IMR-90 (cell line): ENCODE measurements at regions not wholly inside any gene's neighbourhood (a gene's known extent, or its start where the extent isn't known, plus 50 kb on each side); places are given as distances from the start of the nearest gene placed in this dataset.

Source experiments
- ATAC-seq: fragments of 200-7000 bp; cut with Tn5 transposase; 2 replicates; pipeline ENCODE4 v1.9.1; 2020; ENCODE audit warnings: low read depth, mild to moderate bottlenecking, moderate library complexity
- BruUV-seq: library from RNA; stranded (reverse); fragments of 400-500 nt; replicated peaks from 2 replicates; lab custom pipeline; 2021; lab: Mats Ljungman, UMichigan
- CTCF ChIA-PET: fragments of 300-600 bp; formaldehyde crosslinking; extraction: SDS; loops from one replicate; lab custom pipeline; 2021; ENCODE audit warnings: antibody characterized with exemption; lab: Yijun Ruan, JAX
- POLR2A ChIA-PET: fragments of 300-600 bp; sonication (Branson Sonifier 250); formaldehyde crosslinking; loops from one replicate; lab custom pipeline; 2022; ENCODE audit warnings: antibody characterized with exemption; ENCODE audit not compliant: unreplicated experiment; lab: Charles Lee
- DNase-seq: peaks from one replicate; pipeline ENCODE4 v3.0.0; 2013
- H2AFZ ChIP-seq: replicated peaks from 2 replicates; pipeline ENCODE3; 2013; ENCODE audit warnings: low read length, mild to moderate bottlenecking; ENCODE audit not compliant: poor library complexity
- H2AK5ac ChIP-seq: 2 replicates; pipeline ENCODE4 v1.6.1; 2013; ENCODE audit warnings: low read depth, low read length, inconsistent platforms
- H2AK9ac ChIP-seq: replicated peaks from 2 replicates; pipeline ENCODE3; 2013; ENCODE audit warnings: mild to moderate bottlenecking, low read depth, low read length, moderate library complexity; ENCODE audit not compliant: poor library complexity
- H2BK120ac ChIP-seq: 2 replicates; pipeline ENCODE4 v1.6.1; 2013; ENCODE audit warnings: low read depth, low read length, inconsistent platforms
- H2BK15ac ChIP-seq: 3 replicates; pipeline ENCODE4 v1.6.1; 2013; ENCODE audit warnings: low read depth, low read length, inconsistent platforms
- H2BK20ac ChIP-seq: 2 replicates; pipeline ENCODE4 v1.6.1; 2013; ENCODE audit warnings: low read depth, mild to moderate bottlenecking, inconsistent platforms, low read length, moderate library complexity
- H2BK5ac ChIP-seq: 2 replicates; pipeline ENCODE4 v1.6.1; 2013; ENCODE audit warnings: mild to moderate bottlenecking, low read depth, low read length, inconsistent platforms; ENCODE audit not compliant: poor library complexity, severe bottlenecking
- H3K14ac ChIP-seq: replicated peaks from 2 replicates; pipeline ENCODE4 v1.6.1; 2013; ENCODE audit warnings: low read depth, low read length, inconsistent platforms
- H3K18ac ChIP-seq: 2 replicates; pipeline ENCODE4 v1.6.1; 2013; ENCODE audit warnings: low read depth, low read length, control low read depth
- H3K23ac ChIP-seq: 2 replicates; pipeline ENCODE4 v1.6.1; 2013; ENCODE audit warnings: low read depth, low read length, inconsistent platforms
- H3K27ac ChIP-seq: 2 replicates; pipeline ENCODE4 v1.5.1; 2013; ENCODE audit warnings: mild to moderate bottlenecking, control low read depth, low read length; ENCODE audit not compliant: insufficient read depth
- H3K27me3 ChIP-seq: 2 replicates; pipeline ENCODE4 v1.6.1; 2013; ENCODE audit warnings: low read length; ENCODE audit not compliant: control insufficient read depth, insufficient read depth
- H3K36me3 ChIP-seq: 2 replicates; pipeline ENCODE4 v1.6.1; 2013; ENCODE audit warnings: low read length, mixed read lengths; ENCODE audit not compliant: control insufficient read depth, insufficient read depth
- H3K4ac ChIP-seq: 2 replicates; pipeline ENCODE4 v1.6.1; 2013; ENCODE audit warnings: low read depth, low read length, inconsistent platforms
- H3K4me1 ChIP-seq: 2 replicates; pipeline ENCODE4 v1.6.1; 2013; ENCODE audit warnings: low read length, mixed read lengths; ENCODE audit not compliant: control insufficient read depth, insufficient read depth
- H3K4me2 ChIP-seq: 2 replicates; pipeline ENCODE4 v1.6.1; 2013; ENCODE audit warnings: low read depth, mild to moderate bottlenecking, control low read depth, low read length, moderate library complexity
- H3K4me3 ChIP-seq: 2 replicates; pipeline ENCODE4 v1.5.1; 2013; ENCODE audit warnings: low read depth, mild to moderate bottlenecking, control low read depth, low read length, moderate library complexity; ENCODE audit not compliant: insufficient read depth
- H3K56ac ChIP-seq: 2 replicates; pipeline ENCODE4 v1.6.1; 2013; ENCODE audit warnings: low read length, inconsistent platforms; ENCODE audit not compliant: insufficient read depth; ENCODE audit errors: extremely low read depth
- H3K79me1 ChIP-seq, 2 experiments: 2 replicates each; pipeline ENCODE4 v1.6.1; 2013; ENCODE audit warnings: low read length in 2 of 2, inconsistent platforms in 1 of 2, low read depth in 1 of 2
- H3K9ac ChIP-seq: 2 replicates; pipeline ENCODE4 v1.6.1; 2013; ENCODE audit warnings: low read depth, low read length, control low read depth
- H3K9me1 ChIP-seq: 2 replicates; pipeline ENCODE4 v1.6.1; 2013; ENCODE audit warnings: low read length, inconsistent platforms; ENCODE audit not compliant: insufficient read depth
- H3K9me3 ChIP-seq: 2 replicates; pipeline ENCODE4 v1.6.1; 2013; ENCODE audit warnings: low read length; ENCODE audit not compliant: control insufficient read depth, insufficient read depth
- H4K20me1 ChIP-seq: 2 replicates; pipeline ENCODE4 v1.6.1; 2013; ENCODE audit warnings: low read length, inconsistent platforms; ENCODE audit not compliant: insufficient read depth
- H4K5ac ChIP-seq: 2 replicates; pipeline ENCODE4 v1.6.1; 2013; ENCODE audit warnings: mild to moderate bottlenecking, low read depth, low read length, control low read depth
- H4K8ac ChIP-seq, 2 experiments: 2 replicates each; pipeline ENCODE4 v1.6.1; 2013; ENCODE audit warnings: low read depth in 2 of 2, low read length in 2 of 2, control low read depth in 1 of 2, inconsistent platforms in 1 of 2
- H4K91ac ChIP-seq: 2 replicates; pipeline ENCODE4 v1.6.1; 2013; ENCODE audit warnings: low read depth, low read length, inconsistent platforms; ENCODE audit not compliant: insufficient read depth
- ELK1 ChIP-seq: fragments of 150-350 bp; IDR thresholded peaks from 2 replicates; pipeline ENCODE4 v1.6.1; 2016; ENCODE audit warnings: low read depth, mild to moderate bottlenecking, low read length, moderate library complexity, borderline replicate concordance
- MAFK ChIP-seq: IDR thresholded peaks from 2 replicates; pipeline ENCODE4 v1.6.1; 2012; ENCODE audit warnings: low read depth, low read length, improper control_type of control experiment
- WGBS, 2 experiments: methylation state at CpG; one replicate each; pipeline versions ENCODE4 v1.1.5 to v1.1.7; 2013; ENCODE audit warnings: missing lambda C conversion rate in 2 of 2; ENCODE audit not compliant: insufficient read length in 1 of 2; ENCODE audit errors: extremely low coverage in 2 of 2; 5-methylcytosine and 5-hydroxymethylcytosine counted together
- dilution Hi-C: fragments of 300-500 bp; cut with HindIII; formaldehyde crosslinking; loops from one replicate; pipeline ENCODE4 v1.14.3; 2018; ENCODE audit warnings: low sequenced_read_pairs; ENCODE audit not compliant: unreplicated experiment
- in situ Hi-C: fragments of 300-500 bp; cut with MboI; formaldehyde crosslinking; loops from 3 replicates; pipeline ENCODE4 v1.14.3; 2019; ENCODE audit warnings: low sequenced_read_pairs, inconsistent platforms, mixed read lengths
- intact Hi-C: fragments of 100-400 bp; cut with micrococcal nuclease; formaldehyde crosslinking; loops from 2 replicates; pipeline ENCODE4 v1.10.0; 2022

- Histone ChIP-seq H3K27ac (no peak overlapping the region), H2BK5ac (no peak overlapping the region), H3K14ac (no peak overlapping the region), H2AFZ (no peak overlapping the region), H3K4ac (no peak overlapping the region), H3K23ac (no peak overlapping the region), H2AK5ac (no peak overlapping the region), H3K18ac (no peak overlapping the region), H2BK120ac (no peak overlapping the region), H4K91ac (no peak overlapping the region), H3K4me2 (no peak overlapping the region), H4K5ac (no peak overlapping the region), H2BK20ac (no peak overlapping the region), H4K8ac (no peak overlapping the region), H3K9me1 (no peaks in the 10 kb centered on the region), H3K9me3 (peaks cover 2% of the 10 kb centered on the region; the same call in 1 of the 2 replicates), H4K20me1 (no peaks in the 10 kb centered on the region), H3K4me1 (no peaks in the 10 kb centered on the region), H2AK9ac (no peak overlapping the region), H3K4me3 (no peak overlapping the region), H3K27me3 (peaks cover 10% of the 10 kb centered on the region), H3K79me1 (no peaks in the 10 kb centered on the region), H2BK15ac (no peak overlapping the region), H3K36me3 (no peaks in the 10 kb centered on the region), H3K56ac (no peak overlapping the region), H3K9ac (no peak overlapping the region)
- BruUV-seq: no TSS peak
- CTCF ChIA-PET: no interaction called here
- intact Hi-C loops (no loop called here), dilution Hi-C loops (no loop called here), in situ Hi-C loops (no loop called here)
- no peak for TF ChIP-seq MAFK
- TF ChIP-seq ELK1: no peak
- DNase-seq (no peak), ATAC-seq (no peak)
- POLR2A ChIA-PET: no interaction called here
- no CpG with 5 or more reads among the region's 1 CpG for WGBS, 2 experiments
Observed at GRCh38 chr2:238669046-238669445, 178.8 kb upstream of the TWIST2 start.
